ENCODE measurements at regions not wholly inside any gene's neighbourhood (a gene's known extent, or its start where the extent isn't known, plus 50 kb on each side); places are given as distances from the start of the nearest gene placed in this dataset.

- no peaks in the 10 kb centered on the region for H3K79me1 ChIP-seq (ENCODE audit: insufficient read depth, low read depth, low read length, poor library complexity, severe bottlenecking)
- no peaks in the 10 kb centered on the region for H3K79me2 ChIP-seq (ENCODE audit: insufficient read depth, low read length)
- H3T11ph ChIP-seq (ENCODE audit: low read length) = no peak overlapping the region
- H2AFZ ChIP-seq (ENCODE audit: low read length) = no peak overlapping the region
- no peaks in the 10 kb centered on the region for H4K20me1 ChIP-seq (ENCODE audit: control insufficient read depth, insufficient read depth, insufficient read length)
- no peak overlapping the region for H3K27ac ChIP-seq (ENCODE audit: insufficient read length, low read depth, low read length)
- H3K56ac ChIP-seq (ENCODE audit: insufficient read length, low read depth, low read length) = no peak overlapping the region
- H3K9me3 ChIP-seq (ENCODE audit: control insufficient read depth, low read depth, low read length) = no peaks in the 10 kb centered on the region
- no peak overlapping the region for H4K91ac ChIP-seq (ENCODE audit: insufficient read length, low read depth, low read length)
- TF ChIP-seq CTCF (conservative IDR thresholded peaks at IDR 0.05) = no peak
- Mint-ChIP-seq H3K9me3 (peaks cover 7 to 9% of the 10 kb centered on the region in 2 experiments), H3K4me3 (no peak overlapping the region), H3K4me1 (peaks cover 8 to 13% of the 10 kb centered on the region in 2 experiments), H3K27ac (peak overlapping the region in 1 of 3 experiments; percentile 31; a peak in 1 of 7 replicates), H3K27me3 (ENCODE audit: low read depth) (peaks cover 21% of the 10 kb centered on the region), H3K36me3 (ENCODE audit: insufficient read depth in 1 of 3, low read depth in 3 of 3) (peaks cover 0 to 11% (median 2%) of the 10 kb centered on the region in 3 experiments; a peak in 5 of 7 replicates)
- H3K23ac ChIP-seq (ENCODE audit: insufficient read length, low read depth, low read length) = no peak overlapping the region
- H3K18ac ChIP-seq (ENCODE audit: insufficient read length, low read depth, low read length) = no peak overlapping the region
- H3K9ac ChIP-seq (ENCODE audit: extremely low read depth, insufficient read length, low read length) = no peak overlapping the region
- DNase-seq = no peak
- H2BK20ac ChIP-seq (ENCODE audit: low read depth, low read length, poor library complexity, severe bottlenecking) = no peak overlapping the region
- no peak overlapping the region for H3K14ac ChIP-seq (ENCODE audit: insufficient read depth, low read length)
- H3K4me2 ChIP-seq (ENCODE audit: insufficient read depth, insufficient read length, low read length) = no peak overlapping the region
- H2BK12ac ChIP-seq (ENCODE audit: insufficient read length, low read depth, low read length) = no peak overlapping the region
- no peak overlapping the region for H2BK5ac ChIP-seq (ENCODE audit: insufficient read length, low read length)
- WGBS (ENCODE audit: extremely low coverage, insufficient read length, low lambda C conversion rate) = no CpG with 5 or more reads among the region's 2 CpGs
- no peak overlapping the region for H4K5ac ChIP-seq (ENCODE audit: insufficient read length, low read depth, low read length)
- H2BK120ac ChIP-seq (ENCODE audit: low read depth, low read length, poor library complexity, severe bottlenecking) = no peak overlapping the region
- no peak overlapping the region for H3K4ac ChIP-seq (ENCODE audit: low read depth, low read length)
- H3K4me1 ChIP-seq (ENCODE audit: insufficient read depth, low read length) = no peaks in the 10 kb centered on the region
- no peaks in the 10 kb centered on the region for H3K27me3 ChIP-seq (ENCODE audit: insufficient read depth, low read length)
- H2AK5ac ChIP-seq (ENCODE audit: insufficient read length, low read length) = no peak overlapping the region
- H2BK15ac ChIP-seq (ENCODE audit: low read depth, low read length) = no peak overlapping the region
- H4K8ac ChIP-seq (replicated peaks; ENCODE audit: insufficient read length, low read depth, low read length) = no peak overlapping the region
- no peaks in the 10 kb centered on the region for H3K23me2 ChIP-seq (ENCODE audit: insufficient read length, low read depth, low read length, poor library complexity, severe bottlenecking)
Observed at GRCh38 chr12:113548467-113548866, 76.8 kb upstream of the LHX5 start.

All from H9 (cell line).